Fibroblast of lung (primary cell): ENCODE measurements at regions not wholly inside any gene's neighbourhood (a gene's known extent, or its start where the extent isn't known, plus 50 kb on each side); places are given as distances from the start of the nearest gene placed in this dataset.

Experiments
- DNase-seq, 2 donors: peaks; one replicate each; pipeline versions ENCODE4 v3.0.0 to v3.0.0-alpha.2; 2010; ENCODE audit warnings: low read depth in 2 of 2
- H2AFZ ChIP-seq: 2 replicates; pipeline ENCODE4 v1.5.1; 2012; ENCODE audit warnings: low read length, control low read depth, inconsistent platforms
- H3K27ac ChIP-seq: 2 replicates; pipeline ENCODE4 v1.5.1; 2011; ENCODE audit warnings: low read length, control low read depth; ENCODE audit not compliant: insufficient read depth
- H3K27me3 ChIP-seq: 2 replicates; pipeline ENCODE4 v1.5.1; 2011; ENCODE audit warnings: mild to moderate bottlenecking, low read length; ENCODE audit not compliant: control insufficient read depth, insufficient read depth
- H3K36me3 ChIP-seq: 2 replicates; pipeline ENCODE4 v1.5.1; 2011; ENCODE audit warnings: low read length; ENCODE audit not compliant: control insufficient read depth, insufficient read depth
- H3K4me1 ChIP-seq: 2 replicates; pipeline ENCODE4 v1.5.1; 2011; ENCODE audit warnings: low read length; ENCODE audit not compliant: control insufficient read depth, insufficient read depth; ENCODE audit errors: extremely low read depth
- H3K4me2 ChIP-seq: 2 replicates; pipeline ENCODE4 v1.5.1; 2011; ENCODE audit warnings: low read length, control low read depth; ENCODE audit not compliant: insufficient read depth; ENCODE audit errors: extremely low read depth
- H3K4me3 ChIP-seq, 4 experiments: fragments of 200-600 bp in 1 of 4; sonication (generic) in 1 of 4; replicated peaks in 1 of 4; 2 replicates each; pipeline ENCODE4 v1.5.1; 2011 to 2016; ENCODE audit warnings: low read length in 4 of 4, low read depth in 3 of 4, mild to moderate bottlenecking in 3 of 4, control low read depth in 2 of 4, inconsistent platforms in 1 of 4, mixed read lengths in 1 of 4; ENCODE audit not compliant: insufficient read depth in 1 of 4; ENCODE audit errors: control extremely low read depth in 1 of 4
- H3K79me2 ChIP-seq: 2 replicates; pipeline ENCODE4 v1.5.1; 2012; ENCODE audit warnings: mild to moderate bottlenecking, low read length, inconsistent platforms; ENCODE audit not compliant: control insufficient read depth, insufficient read depth
- H3K9ac ChIP-seq: 2 replicates; pipeline ENCODE4 v1.5.1; 2011; ENCODE audit warnings: mild to moderate bottlenecking, low read length, control low read depth; ENCODE audit not compliant: insufficient read depth
- H3K9me3 ChIP-seq: 2 replicates; pipeline ENCODE4 v1.5.1; 2012; ENCODE audit warnings: low read depth, low read length; ENCODE audit not compliant: control insufficient read depth, insufficient read depth
- H4K20me1 ChIP-seq: 2 replicates; pipeline ENCODE4 v1.5.1; 2011; ENCODE audit warnings: low read length; ENCODE audit not compliant: control insufficient read depth, insufficient read depth; ENCODE audit errors: extremely low read depth
- CTCF ChIP-seq, 2 donors: IDR thresholded peaks in 1 of 2; conservative IDR thresholded peaks in 1 of 2; 1 replicate in 1 of 2; 2 replicates in 1 of 2; pipeline ENCODE4 v1.5.1; 2011 to 2012; ENCODE audit warnings: low read length in 2 of 2, control low read depth in 1 of 2, inconsistent platforms in 1 of 2, low read depth in 1 of 2, mild to moderate bottlenecking in 1 of 2
- EZH2 ChIP-seq: IDR thresholded peaks from 2 replicates; pipeline ENCODE4 v1.5.1; 2012; ENCODE audit warnings: low read length, control low read depth, mild to moderate bottlenecking; ENCODE audit errors: missing control alignments

GRCh38 chr6:128597004-128597403 is 76.6 kb upstream of the PTPRK start:
- Histone ChIP-seq H3K27me3 (no peaks in the 10 kb centered on the region), H3K36me3 (no peaks in the 10 kb centered on the region), H3K9me3 (no peaks in the 10 kb centered on the region), H3K4me1 (peaks cover 14% of the 10 kb centered on the region), H3K79me2 (no peaks in the 10 kb centered on the region), H3K4me3 (no peak overlapping the region), H3K27ac (no peak overlapping the region), H4K20me1 (no peaks in the 10 kb centered on the region), H3K9ac (no peak overlapping the region), H2AFZ (no peak overlapping the region), H3K4me2 (no peak overlapping the region)
- TF ChIP-seq CTCF (conservative IDR thresholded peaks at IDR 0.05 in 1 of 2, IDR thresholded peaks at IDR 0.05 in 1 of 2; ENCODE audit: low read depth in 1 of 2, low read length in 2 of 2) (no peak), EZH2 (no peak)
- no peak for DNase-seq

GRCh38 chr6:128595544-128595943 is 75.1 kb upstream of the PTPRK start:
- Histone ChIP-seq H2AFZ (no peak overlapping the region), H3K4me3 (no peak overlapping the region), H3K79me2 (no peaks in the 10 kb centered on the region), H3K27me3 (no peaks in the 10 kb centered on the region), H3K9me3 (no peaks in the 10 kb centered on the region), H3K27ac (no peak overlapping the region), H3K4me1 (peaks cover 7% of the 10 kb centered on the region), H3K36me3 (no peaks in the 10 kb centered on the region), H3K4me2 (no peak overlapping the region), H3K9ac (no peak overlapping the region), H4K20me1 (no peaks in the 10 kb centered on the region)
- no peak for DNase-seq
- TF ChIP-seq EZH2 (no peak), CTCF (conservative IDR thresholded peaks at IDR 0.05 in 1 of 2, IDR thresholded peaks at IDR 0.05 in 1 of 2; ENCODE audit: low read depth in 1 of 2, low read length in 2 of 2) (no peak)

- Histone ChIP-seq H3K79me2 (no peaks in the 10 kb centered on the region), H3K9ac (no peak overlapping the region), H3K27ac (no peak overlapping the region), H3K36me3 (no peaks in the 10 kb centered on the region), H2AFZ (no peak overlapping the region), H3K4me3 (no peak overlapping the region), H3K9me3 (no peaks in the 10 kb centered on the region), H3K4me2 (no peak overlapping the region), H3K27me3 (no peaks in the 10 kb centered on the region), H4K20me1 (no peaks in the 10 kb centered on the region), H3K4me1 (no peaks in the 10 kb centered on the region)
- DNase-seq = no peak
- TF ChIP-seq CTCF (conservative IDR thresholded peaks at IDR 0.05 in 1 of 2, IDR thresholded peaks at IDR 0.05 in 1 of 2; ENCODE audit: low read depth in 1 of 2, low read length in 2 of 2) = no peak
- TF ChIP-seq EZH2 = no peak
These were observed 65.7 kb upstream of the PTPRK start for GRCh38 chr6:128586095-128586494.
